GM23338 (cell line): ENCODE measurements at regions not wholly inside any gene's neighbourhood (a gene's known extent, or its start where the extent isn't known, plus 50 kb on each side); places are given as distances from the start of the nearest gene placed in this dataset.

Experiments
- ATAC-seq: fragments of 200-7000 bp; cut with Tn5 transposase; 3 replicates; pipeline ENCODE4 v1.9.1; 2020
- DNase-seq: peaks from one replicate; pipeline ENCODE4 v3.0.0-alpha.2; 2015; ENCODE audit warnings: low spot score
- H2AFZ ChIP-seq: fragments of 200-600 bp; sonication (generic); 2 replicates; pipeline ENCODE4 v1.8.0; 2016; ENCODE audit warnings: antibody characterized with exemption, mild to moderate bottlenecking, moderate library complexity
- H3F3A ChIP-seq: fragments of 200-600 bp; sonication (generic); replicated peaks from 2 replicates; pipeline ENCODE4 v1.8.0; 2017; ENCODE audit warnings: antibody characterized with exemption, mixed run types, low read depth
- H3K27ac ChIP-seq: fragments of 200-600 bp; sonication (generic); 2 replicates; pipeline ENCODE4 v1.6.1; 2016; ENCODE audit warnings: low read depth
- H3K27me3 ChIP-seq: fragments of 200-600 bp; sonication (generic); 2 replicates; pipeline ENCODE4 v1.8.0; 2016; ENCODE audit warnings: mild to moderate bottlenecking, mixed run types, moderate library complexity; ENCODE audit not compliant: insufficient read depth
- H3K36me3 ChIP-seq: fragments of 200-600 bp; sonication (generic); 2 replicates; pipeline ENCODE4 v1.8.0; 2016; ENCODE audit warnings: mild to moderate bottlenecking; ENCODE audit not compliant: insufficient read depth
- H3K4me1 ChIP-seq: fragments of 200-600 bp; sonication (generic); 2 replicates; pipeline ENCODE4 v1.8.0; 2016; ENCODE audit warnings: mild to moderate bottlenecking, moderate library complexity; ENCODE audit not compliant: insufficient read depth
- H3K4me2 ChIP-seq: fragments of 200-600 bp; sonication (generic); 2 replicates; pipeline ENCODE4 v1.7.1; 2017; ENCODE audit warnings: mixed run types
- H3K4me3 ChIP-seq: fragments of 200-600 bp; sonication (generic); 2 replicates; pipeline ENCODE4 v1.6.1; 2016; ENCODE audit warnings: mixed run types
- H3K79me2 ChIP-seq: fragments of 200-600 bp; sonication (generic); replicated peaks from 2 replicates; pipeline ENCODE4 v1.8.0; 2017; ENCODE audit warnings: mild to moderate bottlenecking; ENCODE audit not compliant: insufficient read depth
- H3K9me2 ChIP-seq: fragments of 200-600 bp; sonication (generic); 2 replicates; pipeline ENCODE4 v1.8.0; 2017; ENCODE audit not compliant: insufficient read depth
- H4K20me1 ChIP-seq: fragments of 200-600 bp; sonication (generic); replicated peaks from 2 replicates; pipeline ENCODE4 v1.8.0; 2017; ENCODE audit warnings: mild to moderate bottlenecking; ENCODE audit not compliant: insufficient read depth
- H3K27ac Mint-ChIP-seq: 2 replicates; pipeline ENCODE4 v1.8.0; 2020; ENCODE audit warnings: inconsistent platforms, mild to moderate bottlenecking, moderate library complexity, mixed read lengths
- H3K27me3 Mint-ChIP-seq: 3 replicates; pipeline ENCODE4 v1.8.0; 2022; ENCODE audit warnings: low read depth, mild to moderate bottlenecking, moderate library complexity, mixed read lengths, inconsistent platforms; ENCODE audit not compliant: insufficient read depth, poor library complexity
- H3K36me3 Mint-ChIP-seq: 3 replicates; pipeline ENCODE4 v1.8.0; 2021; ENCODE audit warnings: low read depth, mild to moderate bottlenecking, inconsistent platforms, moderate library complexity, mixed read lengths
- H3K4me1 Mint-ChIP-seq: 3 replicates; pipeline ENCODE4 v1.8.0; 2020; ENCODE audit warnings: mild to moderate bottlenecking, inconsistent platforms, mixed read lengths
- H3K4me3 Mint-ChIP-seq: 3 replicates; pipeline ENCODE4 v1.8.0; 2021; ENCODE audit warnings: moderate library complexity, mild to moderate bottlenecking, inconsistent platforms, mixed read lengths
- H3K9me3 Mint-ChIP-seq: 3 replicates; pipeline ENCODE4 v1.8.0; 2020; ENCODE audit warnings: moderate library complexity, mild to moderate bottlenecking, inconsistent platforms, mixed read lengths
- TF ChIP-seq, protein P1 (sequence below), 2 experiments: fragments of 200-600 bp in 1 of 2; sonication (generic) in 1 of 2; conservative IDR thresholded peaks; 2 replicates each; pipeline versions ENCODE4 v1.5.1 to v1.6.1; 2016 to 2017; ENCODE audit warnings: antibody characterized with exemption in 2 of 2, low read depth in 2 of 2, mild to moderate bottlenecking in 2 of 2, moderate library complexity in 1 of 2
- TF ChIP-seq, protein P2 (sequence below): fragments of 250-450 bp; sonication (Bioruptor Pico); IDR thresholded peaks from 2 replicates; pipeline ENCODE4 v1.5.0; 2020; ENCODE audit warnings: mild to moderate bottlenecking, moderate library complexity

DNA sequence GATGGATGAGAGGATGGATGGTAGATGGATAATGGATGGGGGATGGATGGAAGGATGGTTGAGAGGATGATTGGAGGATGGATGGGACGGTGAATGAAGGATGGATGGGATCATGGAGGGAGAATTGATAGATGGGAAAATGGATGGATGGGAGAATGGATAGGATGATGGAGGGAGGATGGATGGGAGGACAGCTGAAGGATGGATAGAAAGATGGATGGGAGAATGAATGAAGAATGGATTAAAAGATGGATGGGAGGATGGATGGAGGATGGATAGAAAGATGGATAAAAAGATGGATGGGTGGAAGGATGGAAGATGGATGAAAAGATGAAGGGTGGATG lies 218.3 kb upstream of the IER5L start (continued):
- TF ChIP-seq, protein P1, sequence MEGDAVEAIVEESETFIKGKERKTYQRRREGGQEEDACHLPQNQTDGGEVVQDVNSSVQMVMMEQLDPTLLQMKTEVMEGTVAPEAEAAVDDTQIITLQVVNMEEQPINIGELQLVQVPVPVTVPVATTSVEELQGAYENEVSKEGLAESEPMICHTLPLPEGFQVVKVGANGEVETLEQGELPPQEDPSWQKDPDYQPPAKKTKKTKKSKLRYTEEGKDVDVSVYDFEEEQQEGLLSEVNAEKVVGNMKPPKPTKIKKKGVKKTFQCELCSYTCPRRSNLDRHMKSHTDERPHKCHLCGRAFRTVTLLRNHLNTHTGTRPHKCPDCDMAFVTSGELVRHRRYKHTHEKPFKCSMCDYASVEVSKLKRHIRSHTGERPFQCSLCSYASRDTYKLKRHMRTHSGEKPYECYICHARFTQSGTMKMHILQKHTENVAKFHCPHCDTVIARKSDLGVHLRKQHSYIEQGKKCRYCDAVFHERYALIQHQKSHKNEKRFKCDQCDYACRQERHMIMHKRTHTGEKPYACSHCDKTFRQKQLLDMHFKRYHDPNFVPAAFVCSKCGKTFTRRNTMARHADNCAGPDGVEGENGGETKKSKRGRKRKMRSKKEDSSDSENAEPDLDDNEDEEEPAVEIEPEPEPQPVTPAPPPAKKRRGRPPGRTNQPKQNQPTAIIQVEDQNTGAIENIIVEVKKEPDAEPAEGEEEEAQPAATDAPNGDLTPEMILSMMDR (conservative IDR thresholded peaks at IDR 0.05; ENCODE audit: low read depth in 2 of 2), result no peak

DNA sequence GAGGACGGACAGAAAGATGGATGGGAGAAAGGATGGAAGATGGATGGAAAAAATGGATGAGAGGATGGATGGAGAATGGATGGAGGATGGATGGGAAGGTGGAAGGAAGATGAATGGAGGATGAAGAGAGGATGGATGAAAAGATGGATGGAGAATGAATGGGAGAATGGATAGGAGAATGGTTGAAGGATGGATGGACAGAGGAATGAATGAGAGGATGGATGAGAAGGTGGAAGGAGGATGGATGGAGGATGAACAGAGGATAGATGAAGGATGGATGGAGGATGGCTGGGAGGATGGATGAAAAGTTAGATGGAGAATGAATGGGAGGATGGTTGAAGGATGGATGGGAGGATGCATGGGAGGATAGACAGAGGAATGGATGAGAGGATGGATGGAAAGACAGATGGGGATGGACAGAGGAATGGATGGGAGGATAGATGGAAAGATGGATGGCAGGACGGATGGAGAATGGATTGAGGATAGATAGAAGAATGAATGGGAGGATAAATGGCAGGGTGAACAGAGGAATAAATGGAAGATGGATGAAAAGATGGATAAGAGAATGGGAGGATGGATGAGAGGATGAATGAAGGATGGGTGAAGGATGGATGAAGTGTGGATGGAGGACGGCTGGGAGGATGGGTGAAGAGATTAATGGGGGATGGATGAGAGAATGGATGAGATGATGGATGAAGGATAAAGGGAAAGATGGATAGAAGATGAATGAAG lies 217.7 kb upstream of the IER5L start:
- Histone ChIP-seq H3K4me2 (no peak overlapping the region), H3F3A (no peaks in the 10 kb centered on the region), H4K20me1 (no peaks in the 10 kb centered on the region), H3K9me2 (peaks cover 15% of the 10 kb centered on the region; the same call in 1 of the 2 replicates), H2AFZ (no peak overlapping the region), H3K36me3 (no peaks in the 10 kb centered on the region), H3K4me1 (no peaks in the 10 kb centered on the region), H3K79me2 (no peaks in the 10 kb centered on the region), H3K27ac (no peak overlapping the region), H3K27me3 (no peaks in the 10 kb centered on the region), H3K4me3 (no peak overlapping the region)
- Mint-ChIP-seq H3K27ac (no peak overlapping the region), H3K27me3 (peaks cover 10% of the 10 kb centered on the region), H3K4me1 (peaks cover 18% of the 10 kb centered on the region), H3K9me3 (no peaks in the 10 kb centered on the region), H3K36me3 (no peaks in the 10 kb centered on the region), H3K4me3 (no peak overlapping the region)
- DNase-seq (no peak), ATAC-seq (no peak)
- TF ChIP-seq, protein P2, sequence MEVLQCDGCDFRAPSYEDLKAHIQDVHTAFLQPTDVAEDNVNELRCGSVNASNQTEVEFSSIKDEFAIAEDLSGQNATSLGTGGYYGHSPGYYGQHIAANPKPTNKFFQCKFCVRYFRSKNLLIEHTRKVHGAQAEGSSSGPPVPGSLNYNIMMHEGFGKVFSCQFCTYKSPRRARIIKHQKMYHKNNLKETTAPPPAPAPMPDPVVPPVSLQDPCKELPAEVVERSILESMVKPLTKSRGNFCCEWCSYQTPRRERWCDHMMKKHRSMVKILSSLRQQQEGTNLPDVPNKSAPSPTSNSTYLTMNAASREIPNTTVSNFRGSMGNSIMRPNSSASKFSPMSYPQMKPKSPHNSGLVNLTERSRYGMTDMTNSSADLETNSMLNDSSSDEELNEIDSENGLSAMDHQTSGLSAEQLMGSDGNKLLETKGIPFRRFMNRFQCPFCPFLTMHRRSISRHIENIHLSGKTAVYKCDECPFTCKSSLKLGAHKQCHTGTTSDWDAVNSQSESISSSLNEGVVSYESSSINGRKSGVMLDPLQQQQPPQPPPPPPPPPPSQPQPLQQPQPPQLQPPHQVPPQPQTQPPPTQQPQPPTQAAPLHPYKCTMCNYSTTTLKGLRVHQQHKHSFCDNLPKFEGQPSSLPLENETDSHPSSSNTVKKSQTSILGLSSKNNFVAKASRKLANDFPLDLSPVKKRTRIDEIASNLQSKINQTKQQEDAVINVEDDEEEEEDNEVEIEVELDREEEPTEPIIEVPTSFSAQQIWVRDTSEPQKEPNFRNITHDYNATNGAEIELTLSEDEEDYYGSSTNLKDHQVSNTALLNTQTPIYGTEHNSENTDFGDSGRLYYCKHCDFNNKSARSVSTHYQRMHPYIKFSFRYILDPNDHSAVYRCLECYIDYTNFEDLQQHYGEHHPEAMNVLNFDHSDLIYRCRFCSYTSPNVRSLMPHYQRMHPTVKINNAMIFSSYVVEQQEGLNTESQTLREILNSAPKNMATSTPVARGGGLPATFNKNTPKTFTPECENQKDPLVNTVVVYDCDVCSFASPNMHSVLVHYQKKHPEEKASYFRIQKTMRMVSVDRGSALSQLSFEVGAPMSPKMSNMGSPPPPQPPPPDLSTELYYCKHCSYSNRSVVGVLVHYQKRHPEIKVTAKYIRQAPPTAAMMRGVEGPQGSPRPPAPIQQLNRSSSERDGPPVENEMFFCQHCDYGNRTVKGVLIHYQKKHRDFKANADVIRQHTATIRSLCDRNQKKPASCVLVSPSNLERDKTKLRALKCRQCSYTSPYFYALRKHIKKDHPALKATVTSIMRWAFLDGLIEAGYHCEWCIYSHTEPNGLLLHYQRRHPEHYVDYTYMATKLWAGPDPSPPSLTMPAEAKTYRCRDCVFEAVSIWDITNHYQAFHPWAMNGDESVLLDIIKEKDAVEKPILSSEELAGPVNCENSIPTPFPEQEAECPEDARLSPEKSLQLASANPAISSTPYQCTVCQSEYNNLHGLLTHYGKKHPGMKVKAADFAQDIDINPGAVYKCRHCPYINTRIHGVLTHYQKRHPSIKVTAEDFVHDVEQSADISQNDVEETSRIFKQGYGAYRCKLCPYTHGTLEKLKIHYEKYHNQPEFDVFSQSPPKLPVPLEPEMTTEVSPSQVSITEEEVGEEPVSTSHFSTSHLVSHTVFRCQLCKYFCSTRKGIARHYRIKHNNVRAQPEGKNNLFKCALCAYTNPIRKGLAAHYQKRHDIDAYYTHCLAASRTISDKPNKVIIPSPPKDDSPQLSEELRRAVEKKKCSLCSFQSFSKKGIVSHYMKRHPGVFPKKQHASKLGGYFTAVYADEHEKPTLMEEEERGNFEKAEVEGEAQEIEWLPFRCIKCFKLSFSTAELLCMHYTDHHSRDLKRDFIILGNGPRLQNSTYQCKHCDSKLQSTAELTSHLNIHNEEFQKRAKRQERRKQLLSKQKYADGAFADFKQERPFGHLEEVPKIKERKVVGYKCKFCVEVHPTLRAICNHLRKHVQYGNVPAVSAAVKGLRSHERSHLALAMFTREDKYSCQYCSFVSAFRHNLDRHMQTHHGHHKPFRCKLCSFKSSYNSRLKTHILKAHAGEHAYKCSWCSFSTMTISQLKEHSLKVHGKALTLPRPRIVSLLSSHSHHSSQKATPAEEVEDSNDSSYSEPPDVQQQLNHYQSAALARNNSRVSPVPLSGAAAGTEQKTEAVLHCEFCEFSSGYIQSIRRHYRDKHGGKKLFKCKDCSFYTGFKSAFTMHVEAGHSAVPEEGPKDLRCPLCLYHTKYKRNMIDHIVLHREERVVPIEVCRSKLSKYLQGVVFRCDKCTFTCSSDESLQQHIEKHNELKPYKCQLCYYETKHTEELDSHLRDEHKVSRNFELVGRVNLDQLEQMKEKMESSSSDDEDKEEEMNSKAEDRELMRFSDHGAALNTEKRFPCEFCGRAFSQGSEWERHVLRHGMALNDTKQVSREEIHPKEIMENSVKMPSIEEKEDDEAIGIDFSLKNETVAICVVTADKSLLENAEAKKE (CRISPR knock-in tag), result no peak
